DMS153 treated with DMSO at 0.1 percent for 48 hours (cell line): ENCODE measurements at regions not wholly inside any gene's neighbourhood (a gene's known extent, or its start where the extent isn't known, plus 50 kb on each side); places are given as distances from the start of the nearest gene placed in this dataset.
"Not testable (repeated sequence)": the region's sequence is repeated elsewhere in the genome, so short reads cannot be mapped to it uniquely, and the experiment has no call there.

Experiments used
- DNase-seq: peaks from one replicate; lab custom pipeline; 2025; ENCODE audit not compliant: unreplicated experiment; lab: John Stamatoyannopoulos, UW

DNA sequence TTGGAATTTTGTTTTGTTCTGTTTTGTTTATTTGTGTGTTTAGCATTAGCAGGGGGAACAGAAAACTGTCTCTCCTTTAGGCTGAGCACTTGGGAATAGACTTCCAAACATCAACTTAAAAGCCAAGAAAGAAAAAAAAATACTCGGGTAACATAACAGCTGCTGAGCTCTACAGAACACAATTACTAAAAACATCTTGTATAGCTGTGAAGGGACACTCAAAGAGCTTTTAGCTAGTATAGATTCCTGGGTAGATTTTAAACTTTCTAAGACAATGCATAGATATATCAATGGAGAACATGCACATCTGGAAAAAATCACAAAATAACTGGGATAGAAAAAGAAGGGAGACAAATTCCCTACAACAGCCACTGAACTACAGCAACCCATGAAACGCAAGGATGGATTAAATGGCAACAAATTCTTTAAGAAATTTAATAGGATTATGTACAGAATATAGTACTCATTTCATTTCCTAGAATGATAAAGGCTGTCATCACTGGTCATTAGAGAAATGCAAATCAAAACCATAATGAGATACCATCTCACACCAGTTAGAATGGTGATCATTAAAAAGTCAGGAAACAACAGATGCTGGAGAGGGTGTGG is 174.3 kb upstream of the KRR1 start:
- DNase-seq, result no peak

DNA sequence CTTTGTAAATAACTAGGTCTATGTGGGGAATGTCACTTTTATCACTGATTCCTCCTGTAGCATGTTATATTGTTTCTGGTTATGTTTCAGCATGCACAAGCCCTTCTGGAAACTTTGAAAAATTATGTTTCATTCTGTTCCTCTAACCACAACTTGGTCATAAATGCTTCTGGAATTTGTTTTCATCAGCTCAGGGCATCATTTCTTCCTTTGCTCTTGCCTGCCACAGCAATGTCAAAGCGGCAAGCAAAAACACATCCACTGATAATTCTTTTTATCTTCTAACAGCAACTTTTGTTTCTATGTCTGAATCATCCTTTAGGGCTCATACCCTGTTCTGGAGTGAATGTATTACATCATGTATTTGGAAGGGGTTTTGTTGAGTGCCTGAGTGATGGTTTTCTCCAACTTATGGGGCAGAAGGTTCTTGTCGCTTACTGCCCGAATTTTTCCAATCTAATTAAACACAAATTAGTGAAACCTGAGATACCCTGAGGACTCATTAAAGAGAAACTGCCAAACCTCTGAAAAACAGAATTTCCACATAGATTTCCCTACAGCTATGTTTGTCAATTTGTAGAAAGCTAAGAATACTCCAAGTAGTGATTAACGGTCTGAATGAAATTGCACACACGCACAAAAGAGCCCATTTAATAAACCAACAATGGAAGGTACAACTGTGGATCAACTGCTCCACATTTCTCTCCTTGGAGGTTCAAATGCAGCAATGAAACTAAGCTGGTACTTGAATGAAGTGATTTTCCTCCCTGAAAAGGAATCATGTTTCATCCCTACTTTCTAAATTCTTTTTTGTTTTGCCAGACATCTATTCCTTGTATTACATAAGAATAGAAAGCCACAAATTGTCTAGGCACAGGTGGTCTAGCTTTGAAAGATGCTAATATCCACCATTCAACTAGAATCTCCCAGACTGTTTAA is 173.5 kb upstream of the KRR1 start:
- no peak for DNase-seq

DNA sequence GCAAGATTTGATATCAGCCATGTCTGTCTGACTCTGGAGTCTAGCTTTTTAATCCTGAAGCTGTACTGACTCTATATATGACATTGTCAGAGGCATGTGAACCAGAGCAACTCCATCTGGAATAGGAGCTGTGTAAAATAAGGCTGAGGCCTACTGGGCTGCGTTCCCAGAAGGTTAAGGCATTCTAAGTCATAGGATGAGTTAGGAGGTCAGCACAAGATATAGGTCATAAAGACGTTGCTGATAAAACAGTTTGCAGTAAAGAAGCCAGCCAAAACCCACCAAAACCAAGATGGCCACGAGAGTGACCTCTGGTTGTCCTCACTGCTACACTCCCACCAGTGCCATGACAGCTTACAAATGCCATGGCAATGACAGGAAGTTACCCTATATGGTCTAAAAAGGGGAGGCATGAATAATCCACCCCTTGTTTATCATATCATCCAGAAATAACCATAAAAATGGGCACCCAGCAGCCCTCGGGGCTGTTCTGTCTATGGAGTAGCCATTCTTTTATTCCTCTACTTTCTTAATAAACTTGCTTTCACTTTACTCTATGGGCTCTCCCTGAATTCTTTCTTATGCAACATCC is 172.7 kb upstream of the KRR1 start:
- DNase-seq, result not testable (repeated sequence)

DNA sequence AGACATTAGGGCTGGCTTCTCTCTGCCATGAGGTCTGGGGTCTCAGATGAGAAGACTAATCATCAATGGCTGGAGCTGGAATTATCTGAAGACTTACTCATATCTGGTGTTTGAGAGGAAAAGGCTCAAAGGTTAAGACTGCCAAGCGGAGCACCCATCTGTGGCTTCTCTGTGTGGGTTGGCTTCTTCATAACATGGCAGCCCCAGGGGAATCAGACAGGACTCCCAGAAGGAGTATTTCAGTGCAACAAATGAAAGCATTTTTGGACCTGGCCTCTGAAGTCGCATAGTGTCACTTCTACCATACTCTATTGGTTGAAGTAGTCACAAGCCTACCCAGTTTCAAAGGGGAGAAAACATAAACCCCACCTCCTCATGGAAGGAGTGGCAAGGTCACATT is 171.8 kb upstream of the KRR1 start:
- no peak for DNase-seq

DNA sequence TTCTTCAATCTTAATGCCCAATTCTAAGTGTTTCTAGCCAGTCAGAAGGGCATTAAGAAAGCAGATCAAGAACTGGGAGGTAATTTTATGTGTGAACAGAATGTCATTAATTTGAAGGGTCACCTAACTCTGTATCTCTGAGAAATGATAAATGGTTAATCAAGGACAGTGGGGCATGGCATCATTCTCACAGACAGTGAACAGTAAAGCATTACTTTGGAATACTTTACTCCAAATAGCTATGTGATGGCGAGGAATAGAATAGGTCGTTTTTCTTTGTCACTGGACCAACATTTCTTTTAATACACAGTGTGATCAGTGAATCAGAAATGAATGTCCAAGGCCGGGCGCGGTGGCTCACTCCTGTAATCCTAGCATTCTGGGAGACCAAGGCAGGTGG is 166.1 kb upstream of the KRR1 start:
- no peak for DNase-seq

DNA sequence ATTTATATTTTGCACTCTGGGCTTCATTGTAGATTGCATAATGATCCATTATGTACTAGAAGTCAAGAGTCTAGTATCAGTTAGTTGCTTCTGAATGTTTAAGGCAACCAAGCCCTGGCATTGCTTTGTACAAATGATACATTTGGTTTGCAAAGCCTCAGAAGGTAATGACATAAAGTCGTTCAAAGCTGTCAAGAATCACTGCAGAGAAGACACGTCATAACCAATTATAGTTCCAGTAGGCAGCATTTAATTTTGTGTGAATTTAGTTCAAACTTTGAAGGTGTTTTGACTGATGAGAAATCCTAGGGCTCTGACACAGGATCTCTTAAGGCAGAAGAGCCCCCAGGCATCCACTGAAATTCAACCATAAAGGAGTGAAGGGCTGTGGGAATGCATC is 163.0 kb upstream of the KRR1 start:
- DNase-seq, result no peak

DNA sequence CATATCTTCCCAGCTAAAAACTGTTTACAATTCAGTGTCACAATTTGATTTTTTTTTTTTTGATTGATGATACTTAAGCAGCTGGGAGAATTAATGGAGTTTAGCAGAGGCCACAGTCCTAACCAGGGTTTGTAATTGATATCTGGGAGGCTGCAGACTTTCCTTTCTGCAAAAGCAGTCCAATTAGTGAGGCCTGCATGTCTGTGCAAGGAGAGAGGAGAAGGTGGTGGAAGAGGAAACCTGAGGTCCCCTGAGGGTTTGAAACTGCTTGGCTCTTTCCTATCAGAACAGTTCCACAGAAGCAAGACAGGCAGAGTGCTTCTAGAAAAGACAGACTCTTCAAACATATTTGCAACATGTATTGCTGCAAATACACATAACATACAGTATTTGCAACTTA is 160.8 kb upstream of the KRR1 start:
- no peak for DNase-seq

DNA sequence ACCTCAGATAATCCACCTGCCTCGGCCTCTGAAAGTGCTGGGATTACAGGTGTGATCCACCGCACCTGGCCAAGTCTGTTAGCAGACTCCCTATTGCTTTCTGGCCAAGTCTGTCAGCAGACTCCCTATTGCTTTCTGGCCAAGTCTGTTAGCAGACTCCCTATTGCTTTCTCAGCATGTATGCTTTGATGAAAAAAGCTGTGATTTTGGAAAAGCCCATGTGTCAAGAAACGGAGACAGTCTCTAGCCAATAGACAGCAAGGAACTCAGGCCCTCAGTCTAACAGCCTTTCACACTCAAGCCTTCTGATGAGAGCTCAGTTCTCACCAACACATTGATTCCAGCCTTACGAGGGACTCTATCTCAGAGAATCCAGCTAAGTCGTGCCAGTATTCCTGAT is 158.8 kb upstream of the KRR1 start:
- no peak for DNase-seq

DNA sequence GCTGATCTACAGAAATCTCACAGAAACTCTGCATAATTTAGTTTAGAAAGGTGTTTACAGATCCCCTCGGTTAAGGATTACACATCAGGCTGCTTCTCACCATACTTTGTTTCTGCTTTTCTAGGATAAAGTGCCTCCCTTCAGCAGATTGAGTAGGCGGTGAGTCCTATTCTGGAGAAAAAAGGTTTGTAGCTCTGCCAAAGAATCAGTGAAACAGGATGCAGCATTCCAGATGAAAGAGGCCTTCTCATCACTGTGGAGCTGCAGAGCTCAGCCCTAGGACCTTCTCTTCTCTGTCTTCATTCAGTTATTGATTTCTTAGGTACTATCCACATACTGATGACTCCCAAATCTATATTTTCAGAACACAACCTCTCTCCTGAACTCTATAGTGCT is 155.5 kb upstream of the KRR1 start:
- DNase-seq, result no peak

DNA sequence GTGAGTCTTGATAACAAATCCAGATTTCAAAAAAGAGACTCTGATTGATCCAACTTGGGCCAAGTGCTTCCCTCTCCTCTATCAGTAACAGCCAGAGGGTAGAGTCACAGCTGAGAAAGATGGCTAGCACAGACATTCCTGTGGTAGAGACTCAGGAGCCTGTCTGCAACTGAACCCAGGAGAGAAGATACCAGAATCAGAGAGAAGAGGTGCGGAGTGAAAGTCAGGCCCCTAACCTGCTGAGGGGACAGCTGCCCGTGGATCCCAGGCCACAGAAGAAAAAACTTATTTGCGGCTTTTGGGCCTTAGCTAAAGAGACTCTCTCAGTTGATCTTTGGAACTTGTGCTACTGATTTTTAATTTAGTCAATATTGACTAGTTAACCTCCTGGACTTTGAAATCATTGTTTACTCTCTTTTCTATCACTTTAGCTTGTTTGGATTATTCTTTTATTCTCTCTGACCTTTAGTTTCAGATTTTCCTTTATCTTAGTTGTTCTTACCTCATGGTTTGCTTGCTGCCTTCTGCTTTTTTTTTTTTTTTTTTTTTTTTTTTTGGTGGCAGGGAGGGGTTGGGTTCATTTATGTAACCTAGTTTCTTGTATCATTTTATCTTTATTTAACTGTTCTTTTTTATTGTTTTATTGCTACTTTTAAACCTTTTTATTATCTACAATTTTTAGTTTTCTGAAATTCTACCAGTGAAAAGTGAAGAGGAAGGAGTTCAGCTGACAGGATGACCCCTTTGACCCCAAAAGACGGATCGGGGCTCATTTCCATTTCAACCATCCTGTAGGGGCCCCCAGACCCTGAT is 154.9 kb upstream of the KRR1 start:
- no peak for DNase-seq

DNA sequence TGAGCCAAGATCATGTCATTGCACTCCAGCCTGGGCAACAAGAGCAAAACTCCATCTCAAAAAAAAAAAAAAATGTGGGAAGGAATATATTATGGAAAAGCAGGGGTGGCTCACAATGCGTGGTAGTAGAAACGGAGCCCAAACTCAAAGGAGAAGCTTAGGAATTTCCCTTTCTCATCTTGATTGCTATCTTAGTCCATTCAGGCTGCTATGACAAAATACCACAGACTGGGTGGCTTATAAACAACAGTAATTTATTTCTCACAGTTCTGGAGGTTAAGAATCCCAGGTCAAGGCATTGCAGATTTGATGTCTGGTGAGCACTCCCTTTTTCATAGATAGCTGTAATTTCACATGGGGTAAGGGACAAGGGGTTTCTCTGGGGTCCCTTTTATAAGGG is 153.8 kb upstream of the KRR1 start:
- DNase-seq, result no peak

DNA sequence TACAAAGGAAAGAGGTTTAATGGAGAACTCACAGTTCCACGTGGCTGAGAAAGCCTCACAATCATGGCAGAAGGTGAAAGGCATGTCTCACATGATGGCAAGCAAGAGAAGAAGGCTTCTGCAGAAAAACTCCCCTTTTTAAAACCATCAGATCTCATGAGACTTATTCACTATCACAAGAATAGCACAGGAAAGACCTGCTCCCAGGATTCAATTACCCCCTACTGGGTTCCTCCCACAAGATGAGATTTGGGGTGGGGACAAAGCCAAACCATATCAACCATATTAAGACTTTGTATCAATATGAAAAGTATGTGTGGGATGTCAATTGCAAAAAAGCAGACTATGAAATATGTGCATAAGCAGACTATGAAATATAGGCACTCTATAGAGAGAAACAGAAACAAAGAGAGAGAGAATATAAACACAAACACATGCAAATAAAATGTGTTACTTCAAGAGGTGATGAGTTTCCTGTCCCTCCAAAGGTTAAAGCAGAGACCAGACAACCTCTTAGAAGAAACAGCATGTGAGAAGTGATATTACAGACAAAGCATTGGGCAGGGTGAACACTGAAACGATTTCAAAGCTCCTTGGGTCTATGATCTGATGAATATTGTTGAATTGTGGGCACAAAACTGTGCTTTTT is 151.2 kb upstream of the KRR1 start:
- no peak for DNase-seq

DNA sequence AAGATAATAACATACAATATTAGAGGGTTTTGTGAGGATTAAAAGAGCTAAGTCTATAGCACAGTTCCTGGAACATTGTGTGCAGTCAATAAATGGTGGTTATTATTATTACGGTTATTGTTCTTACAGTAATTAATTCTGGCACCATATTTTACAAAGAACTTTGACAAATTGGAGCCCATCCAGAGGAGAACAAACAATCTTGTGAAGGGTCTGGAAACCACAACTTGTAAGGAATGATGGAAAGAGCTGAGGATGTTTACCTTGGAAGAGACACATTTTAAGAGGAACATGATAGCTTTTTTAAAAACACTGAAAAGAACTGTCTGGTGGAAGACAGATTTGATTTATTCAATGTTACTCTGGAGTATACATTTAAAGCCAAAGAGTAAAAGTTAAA is 150.5 kb upstream of the KRR1 start:
- no peak for DNase-seq

DNA sequence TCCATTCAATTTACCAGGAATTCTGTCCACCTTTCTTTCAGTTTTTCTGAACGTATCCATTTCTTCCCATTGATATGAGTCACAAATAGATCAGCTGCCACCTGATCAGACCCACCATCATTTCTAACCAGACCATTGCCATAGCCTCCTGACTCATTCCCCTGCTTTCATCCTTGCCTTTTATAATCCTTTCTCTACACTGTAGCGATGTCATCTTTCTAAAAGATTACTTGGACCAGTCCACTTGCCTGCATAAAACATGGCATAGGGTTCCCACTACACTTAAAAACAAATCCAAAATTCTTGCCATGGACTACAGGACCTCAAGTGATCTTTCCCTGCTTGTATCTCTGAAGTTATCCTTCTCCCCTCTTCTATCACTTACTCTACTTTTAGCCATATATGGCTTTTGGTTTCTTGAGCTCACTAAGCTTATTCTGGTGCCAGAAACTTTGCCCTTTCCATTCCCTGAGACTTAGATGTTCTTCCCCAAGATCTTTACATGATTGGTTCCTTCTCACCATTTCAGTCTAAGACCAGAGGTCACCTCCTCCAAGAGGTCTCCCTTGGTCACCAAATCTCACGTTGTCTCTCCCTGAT is 149.5 kb upstream of the KRR1 start:
- no peak for DNase-seq

DNA sequence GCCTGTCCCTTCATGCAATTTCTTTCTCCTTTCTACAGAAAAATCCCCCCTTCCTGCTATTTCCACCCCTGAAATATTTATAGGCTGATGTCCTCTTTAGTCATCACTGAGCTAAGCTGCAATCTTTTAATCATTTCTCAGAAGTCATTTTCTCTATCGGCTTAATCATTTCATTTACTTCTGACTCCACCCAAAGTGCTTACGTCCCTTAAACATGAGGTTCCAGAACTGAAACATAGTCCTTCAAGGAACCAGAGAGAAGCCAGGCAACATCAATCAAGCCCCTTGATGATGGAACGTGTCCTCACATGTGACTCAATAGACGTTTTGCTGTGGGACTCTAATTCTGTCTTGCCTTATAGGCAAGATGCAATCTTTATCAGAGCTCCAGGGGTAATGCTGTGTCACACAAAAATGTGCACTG is 148.7 kb upstream of the KRR1 start:
- DNase-seq, result no peak

DNA sequence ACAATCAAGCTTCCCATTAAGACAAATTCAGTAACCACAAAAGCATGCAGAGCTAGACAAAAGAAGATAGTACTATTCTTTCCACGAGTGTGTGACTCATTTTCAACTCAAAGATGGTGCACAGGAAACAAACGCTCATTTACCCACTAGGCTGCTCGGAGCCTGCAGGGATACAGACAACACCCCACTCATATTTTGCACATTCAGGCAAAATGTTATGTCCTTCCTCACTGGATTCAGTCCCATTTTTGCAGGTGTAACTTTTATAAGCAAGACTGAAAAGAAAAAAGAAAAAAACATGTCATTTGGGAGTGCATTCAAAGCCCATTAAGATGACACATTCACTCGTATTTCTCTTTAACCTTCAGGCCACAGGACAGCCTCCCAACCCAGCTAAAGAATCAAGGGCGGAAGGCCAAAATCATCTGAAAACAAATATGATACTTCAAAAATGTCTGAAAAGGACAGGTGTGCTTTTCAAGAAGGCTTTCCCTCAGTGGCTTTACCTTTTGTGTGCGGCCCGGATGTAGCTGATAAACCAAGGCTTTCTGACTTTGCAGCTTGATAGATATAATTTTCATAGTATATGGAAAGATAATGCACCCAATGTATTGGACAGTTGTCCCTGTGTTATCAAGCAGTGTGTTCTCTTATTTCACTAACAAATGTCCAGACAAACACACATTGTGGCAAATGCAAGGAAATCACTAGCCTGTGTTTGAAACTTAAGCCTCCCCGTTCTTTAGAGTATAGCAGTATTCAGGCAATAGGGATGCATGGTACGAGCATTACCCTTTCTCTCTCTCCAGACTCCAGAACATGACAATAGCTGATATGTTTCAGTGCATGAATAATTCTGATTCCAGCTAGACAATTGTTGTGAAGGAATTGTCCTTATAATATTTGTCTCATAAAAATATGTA is 147.8 kb upstream of the KRR1 start:
- peak; percentile 74 for DNase-seq

DNA sequence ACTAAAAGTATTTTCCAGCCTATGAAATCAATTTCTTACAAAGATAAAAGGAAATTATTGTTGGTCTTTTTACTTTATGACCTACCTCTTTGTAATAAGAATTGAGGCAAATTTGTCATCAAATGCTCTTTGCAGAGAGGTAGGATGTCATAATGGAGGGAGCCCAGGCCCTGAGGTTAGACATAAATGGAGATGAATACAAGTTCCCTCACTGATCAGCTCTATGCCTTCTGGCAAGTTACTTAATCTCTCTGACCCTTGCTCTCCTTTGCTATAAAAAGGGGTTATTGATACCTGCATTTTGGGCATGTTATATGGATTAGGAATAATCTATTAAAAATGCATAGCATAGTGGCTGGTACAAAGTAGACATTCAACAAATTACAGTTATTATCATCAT is 146.9 kb upstream of the KRR1 start:
- DNase-seq, result no peak

DNA sequence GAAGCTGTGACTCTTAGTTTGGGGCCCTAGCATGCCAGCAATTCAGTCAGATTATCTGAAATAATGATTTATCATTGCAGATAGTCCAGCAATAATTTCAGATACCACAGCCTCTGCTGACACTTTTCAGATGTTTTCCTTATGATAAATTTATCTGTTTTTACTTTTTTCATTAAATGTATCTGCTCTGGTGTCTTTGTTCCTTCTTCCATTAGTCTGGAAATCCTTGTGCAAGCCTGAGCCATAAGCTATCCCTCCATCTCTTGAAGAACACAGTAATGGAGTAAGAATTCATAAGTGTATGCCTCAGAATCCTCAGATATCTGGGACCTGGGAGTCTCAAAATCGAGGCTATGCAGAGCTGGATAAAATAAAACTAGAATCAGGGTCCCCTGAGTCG is 146.4 kb upstream of the KRR1 start:
- DNase-seq, result no peak

DNA sequence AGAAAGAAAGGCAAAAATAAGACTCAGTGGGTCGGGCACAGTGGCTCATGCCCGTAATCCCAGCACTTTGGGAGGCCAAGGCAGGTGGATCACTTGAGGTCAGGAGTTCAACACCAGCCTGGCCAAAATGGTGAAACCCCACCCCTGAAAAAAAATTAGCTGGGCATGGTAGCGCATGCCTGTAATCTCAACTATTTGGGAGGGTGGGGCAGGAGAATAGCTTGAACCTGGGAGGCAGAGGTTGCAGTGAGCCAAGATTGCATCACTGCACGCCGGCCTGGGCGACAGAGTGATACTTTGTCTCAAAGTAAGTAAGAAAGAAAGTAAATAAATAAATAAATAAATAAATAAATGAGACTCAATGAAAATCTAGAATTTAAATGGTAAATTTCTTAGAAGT is 145.9 kb upstream of the KRR1 start:
- not testable (repeated sequence) for DNase-seq
